Urothelium cell line (cell line): ENCODE measurements at regions not wholly inside any gene's neighbourhood (a gene's known extent, or its start where the extent isn't known, plus 50 kb on each side); places are given as distances from the start of the nearest gene placed in this dataset.
A peak's percentile ranks its signal among the peaks of the same experiment; 100 is the strongest.

Source experiments
- DNase-seq: peaks from one replicate; pipeline ENCODE4 v3.0.0; 2011; ENCODE audit warnings: low spot score, mixed read lengths
- FAIRE-seq: peaks from 2 replicates; lab custom pipeline; 2011; peaks lifted over from hg19 to GRCh38; lab: Jason Lieb, UNC

DNA sequence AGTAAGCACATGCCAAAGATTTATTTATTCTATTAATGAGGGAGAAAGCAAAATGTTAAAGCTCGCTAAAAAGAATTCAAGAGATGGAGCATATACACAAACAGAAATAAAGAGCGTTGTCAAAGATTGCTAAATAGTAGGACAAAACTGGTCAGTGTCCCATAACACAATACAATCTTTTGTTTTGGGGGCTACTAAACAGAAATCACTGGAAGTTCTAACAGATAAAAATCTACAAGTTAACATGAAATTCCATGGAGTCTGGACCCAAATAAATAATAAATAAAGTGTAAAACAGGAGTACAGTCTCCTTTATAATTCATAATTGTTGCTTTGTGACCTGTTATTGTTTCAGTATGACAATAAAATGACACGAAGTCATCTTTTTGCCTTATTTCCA lies 115.2 kb upstream of the CNTNAP4 start:
- FAIRE-seq: no peak
- DNase-seq: no peak

DNA sequence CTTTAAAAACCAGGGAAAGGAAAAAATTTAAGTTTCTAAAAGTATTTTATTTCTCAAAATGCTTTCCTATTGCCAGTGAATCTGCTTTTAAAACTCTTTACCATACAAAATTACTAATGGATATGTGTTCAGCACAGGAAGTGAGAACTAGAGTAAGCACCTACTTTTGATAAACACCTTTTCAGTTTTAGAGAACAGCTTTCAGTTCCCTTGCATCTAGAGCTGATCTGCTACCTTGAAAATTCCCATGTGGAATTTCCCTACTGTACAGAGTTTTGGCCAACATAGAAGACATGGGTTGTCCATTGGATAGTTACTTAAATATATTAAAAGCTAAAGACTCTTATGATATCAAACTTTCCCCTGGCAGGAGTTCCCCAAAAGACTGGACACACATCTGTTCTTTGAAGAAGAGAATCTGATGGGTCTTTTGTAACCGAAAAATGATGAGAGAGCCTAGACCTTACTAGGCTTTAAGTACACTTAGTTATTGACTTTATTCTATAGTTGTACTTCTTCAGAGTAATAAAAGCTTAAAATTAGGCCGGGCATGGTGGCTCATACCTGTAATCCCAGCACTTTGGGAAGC lies 112.1 kb upstream of the CNTNAP4 start:
- DNase-seq (no peak), FAIRE-seq (no peak)

DNA sequence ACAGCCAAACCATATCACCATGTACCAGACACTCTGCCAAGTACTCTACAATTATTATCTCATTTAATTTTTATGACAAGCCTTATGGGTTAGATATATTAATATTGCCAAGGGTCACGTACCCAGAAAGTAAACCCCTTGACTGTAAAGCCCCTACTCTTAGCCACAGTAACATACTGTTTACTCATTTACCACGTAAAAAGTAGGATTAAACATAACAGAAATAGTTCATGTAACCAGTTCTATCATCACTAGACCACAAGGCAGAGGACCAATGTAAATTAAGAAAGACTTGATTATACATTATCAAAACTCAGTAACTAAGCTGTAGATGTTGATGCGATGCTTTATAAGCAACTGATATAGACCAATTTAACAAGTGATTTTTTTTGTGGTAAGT lies 101.5 kb upstream of the CNTNAP4 start:
- no peak for DNase-seq
- no peak for FAIRE-seq

DNA sequence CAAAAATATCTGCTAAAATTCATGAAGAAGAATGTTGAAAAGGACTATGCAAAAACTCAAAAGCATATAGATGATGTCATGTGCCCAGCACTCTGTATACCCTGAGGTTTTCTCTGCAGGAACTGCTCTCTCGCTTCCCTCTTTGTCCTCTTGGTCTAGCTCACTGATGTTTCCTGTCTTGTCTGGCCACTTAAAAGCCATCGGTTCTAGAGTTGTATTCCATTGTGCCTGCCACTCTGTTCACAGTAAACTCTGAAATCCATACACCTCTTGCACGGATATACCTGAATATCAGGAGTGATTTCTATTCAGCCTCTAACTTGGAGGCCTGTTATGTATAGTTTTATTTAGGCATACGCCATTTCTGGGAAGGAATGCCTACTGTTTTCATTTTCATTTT lies 101.0 kb upstream of the CNTNAP4 start:
- FAIRE-seq (no peak), DNase-seq (peak; percentile 8)

DNA sequence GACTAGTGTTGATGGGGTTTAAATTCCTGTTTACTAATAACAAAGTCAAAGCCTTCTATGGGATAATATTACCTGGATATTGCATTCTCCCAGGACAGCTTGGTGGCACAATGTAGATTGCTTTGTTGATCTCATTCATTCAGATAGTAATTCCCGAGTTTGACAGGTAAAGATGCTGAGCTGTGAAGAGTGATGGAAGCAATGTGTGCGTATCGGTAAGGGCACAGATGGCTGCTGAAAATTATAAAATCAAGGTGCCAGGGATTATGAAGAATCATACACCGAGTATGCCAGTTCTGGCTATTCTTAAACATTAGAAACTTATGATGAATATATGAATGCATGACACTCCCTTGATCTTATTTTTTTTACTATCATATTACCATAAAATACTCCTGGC lies 100.6 kb upstream of the CNTNAP4 start:
- no peak for FAIRE-seq
- no peak for DNase-seq

DNA sequence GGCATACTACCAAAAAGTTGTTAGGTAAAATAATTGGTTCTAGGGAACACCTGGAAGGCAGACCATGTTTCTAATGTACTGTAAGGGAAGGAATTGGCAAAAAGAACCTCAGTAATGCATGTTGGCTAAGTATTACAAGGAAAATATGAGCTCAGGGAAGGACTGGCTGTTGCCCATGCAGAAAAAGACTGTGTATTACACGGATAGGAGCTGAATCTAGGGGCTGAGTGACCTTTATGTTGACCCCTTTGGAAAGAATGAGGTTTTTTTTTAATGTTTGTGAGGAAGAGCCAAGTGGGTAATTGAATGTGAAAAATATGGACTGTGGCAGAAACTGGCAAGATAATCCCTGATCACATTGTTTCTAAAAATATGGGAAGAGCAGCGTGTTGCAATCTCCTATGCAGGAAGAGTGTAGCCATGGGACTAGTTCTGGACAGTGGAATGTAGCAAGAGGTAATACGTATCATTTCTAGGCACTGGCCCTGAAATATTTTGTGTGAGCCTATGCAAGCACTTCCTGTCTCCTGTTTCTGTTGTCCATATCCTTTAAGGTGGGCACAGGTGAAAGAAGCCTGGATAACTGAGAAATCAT lies 95.1 kb upstream of the CNTNAP4 start:
- no peak for FAIRE-seq
- DNase-seq: no peak

DNA sequence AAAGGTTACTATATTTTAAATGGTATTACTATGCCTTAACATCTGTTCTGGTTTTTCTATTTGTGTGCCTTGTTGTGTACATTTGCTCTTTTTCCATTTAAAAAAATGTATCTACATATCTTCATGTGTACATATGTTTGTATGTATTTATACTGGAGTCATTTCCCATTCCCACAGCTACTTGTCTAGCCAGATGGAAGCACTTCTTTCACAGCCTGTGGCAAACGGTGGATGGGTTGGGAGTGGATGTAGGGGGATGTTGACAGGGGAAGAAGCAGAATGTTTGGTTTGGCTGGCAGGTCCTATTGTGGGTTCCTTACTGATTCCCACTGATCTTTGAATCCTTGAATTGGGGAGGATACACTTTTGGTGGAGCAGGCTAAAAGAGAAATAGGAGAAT lies 93.6 kb upstream of the CNTNAP4 start:
- FAIRE-seq: no peak

DNA sequence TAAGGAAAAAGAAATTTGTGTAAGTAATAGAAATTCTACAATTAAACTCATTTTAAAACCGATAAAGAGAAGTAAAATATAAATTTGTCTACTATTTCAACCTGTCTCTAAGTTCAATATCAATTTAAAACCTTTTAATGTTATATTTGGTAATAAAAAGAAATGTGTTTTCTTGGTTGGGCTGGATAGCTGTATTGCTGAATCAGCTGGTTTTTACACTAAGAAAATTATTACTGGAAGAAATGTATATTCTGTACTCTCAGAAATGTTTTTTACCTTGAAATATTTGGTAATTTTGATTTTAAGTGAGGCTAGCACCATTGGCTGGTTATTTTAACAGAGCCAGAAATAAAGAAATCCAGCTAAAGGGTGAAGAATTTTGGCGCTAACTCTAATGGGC lies 87.1 kb upstream of the CNTNAP4 start:
- DNase-seq (no peak), FAIRE-seq (no peak)

More for the DNA sequence above, 93.6 kb upstream of the CNTNAP4 start:
- DNase-seq: no peak

DNA sequence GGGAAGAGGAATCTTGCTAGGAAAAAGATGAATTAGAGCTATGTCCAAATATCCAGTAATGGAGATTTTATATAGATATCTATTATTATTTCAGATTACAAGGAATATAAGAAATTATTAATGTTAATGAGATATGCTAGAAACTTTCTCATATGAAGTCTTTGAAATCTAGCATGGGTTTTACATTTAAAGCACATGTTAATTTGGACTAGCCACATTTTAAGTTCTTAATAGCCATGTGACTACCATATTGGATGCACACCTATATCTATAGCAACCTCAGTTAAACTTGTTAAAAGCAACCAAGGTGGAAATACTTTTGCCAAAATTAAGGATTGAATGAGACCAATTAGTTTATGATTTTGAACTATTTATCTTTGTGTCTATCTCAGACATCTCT lies 86.7 kb upstream of the CNTNAP4 start:
- FAIRE-seq: no peak
- no peak for DNase-seq

DNA sequence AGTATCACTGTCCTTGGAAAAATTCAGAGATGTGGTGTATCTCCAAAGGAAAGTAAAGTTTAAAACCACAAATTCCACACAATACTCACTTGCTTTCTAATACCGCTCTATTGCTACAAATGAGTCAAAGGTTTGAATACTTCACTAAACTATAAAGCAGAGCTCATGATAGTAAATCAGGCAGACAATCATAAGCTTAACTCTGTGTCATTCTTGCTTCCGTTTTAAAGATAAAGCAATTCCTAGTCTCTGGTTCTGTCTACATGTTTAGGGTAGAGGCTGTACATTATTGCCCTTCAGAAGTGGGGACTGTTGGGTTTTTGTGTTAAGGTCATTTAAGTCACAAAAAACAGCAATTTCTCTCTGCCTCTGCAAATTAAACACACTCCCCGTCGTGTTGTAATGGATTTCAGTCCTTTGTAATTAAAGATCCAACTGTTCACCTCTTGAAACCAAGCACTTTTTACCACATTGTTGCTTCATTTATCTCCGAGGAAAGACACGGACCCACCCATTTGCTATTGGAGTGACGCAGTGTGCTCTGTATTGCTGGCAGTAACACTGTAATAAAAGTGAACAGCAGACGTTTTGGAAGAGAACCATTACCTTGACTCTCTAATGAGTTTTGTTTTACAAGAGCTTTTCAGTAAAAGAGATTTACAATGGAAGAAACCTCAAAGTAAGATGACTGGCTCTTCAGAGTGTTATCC lies 83.1 kb upstream of the CNTNAP4 start:
- no peak for DNase-seq

DNA sequence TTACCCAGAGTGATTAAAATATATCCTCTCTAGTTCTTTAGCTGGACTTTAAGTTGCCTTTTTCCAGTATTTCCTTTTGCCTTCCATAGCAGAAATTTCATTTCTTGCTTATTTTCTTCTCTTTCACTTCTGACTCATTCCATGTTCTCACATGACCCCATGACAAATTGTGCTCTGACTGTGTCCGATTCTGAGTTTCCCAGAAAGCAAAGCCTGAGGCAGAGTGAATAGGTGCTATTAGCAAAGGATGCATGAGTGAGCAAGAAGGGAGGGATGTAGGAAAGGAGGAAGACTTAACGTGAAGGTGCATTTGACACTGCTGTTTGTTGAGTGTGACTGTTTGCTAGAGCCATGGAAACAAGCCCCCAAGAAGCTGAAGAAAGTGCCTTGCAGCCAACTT lies 82.6 kb upstream of the CNTNAP4 start:
- DNase-seq (no peak), FAIRE-seq (no peak)

More for the DNA sequence above, 83.1 kb upstream of the CNTNAP4 start:
- no peak for FAIRE-seq

DNA sequence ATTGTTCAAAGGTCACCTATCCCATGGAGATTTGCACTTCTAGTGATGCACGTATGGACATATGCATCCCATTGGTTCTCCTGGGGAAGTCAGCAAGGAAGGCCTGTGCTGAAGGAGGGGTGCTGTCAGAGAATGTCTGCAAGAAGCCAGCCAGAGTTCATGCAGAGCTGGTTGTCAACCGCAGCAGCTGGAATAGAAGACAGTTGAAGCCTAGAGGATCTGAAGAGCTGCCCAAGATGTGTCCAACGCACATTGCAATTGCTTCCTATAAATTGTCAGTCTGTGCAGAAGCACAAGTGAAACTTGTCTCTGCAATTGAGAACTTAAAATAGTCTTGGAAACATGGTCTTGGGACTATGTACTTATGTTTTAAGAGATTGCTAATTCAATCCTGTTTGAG lies 82.1 kb upstream of the CNTNAP4 start:
- FAIRE-seq (no peak), DNase-seq (no peak)

DNA sequence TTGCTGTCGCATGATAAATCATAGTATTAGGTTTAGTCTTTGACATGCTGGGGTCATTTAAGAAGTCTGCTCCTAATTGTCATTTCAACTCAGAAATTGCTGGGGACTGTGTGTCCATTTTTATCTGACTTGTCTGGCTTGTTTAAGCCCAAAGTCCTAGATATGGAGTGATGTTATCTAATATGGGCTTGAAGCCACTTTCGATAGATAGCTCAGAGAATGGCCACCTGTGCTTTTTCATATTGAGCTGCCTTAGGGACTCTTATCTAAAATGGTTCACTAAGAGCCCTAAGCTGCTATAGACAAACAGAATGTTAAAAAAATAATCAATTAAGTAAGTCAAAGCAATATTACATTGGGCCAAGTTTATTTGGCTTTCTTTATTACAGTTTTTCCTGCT lies 81.6 kb upstream of the CNTNAP4 start:
- no peak for FAIRE-seq
- no peak for DNase-seq

DNA sequence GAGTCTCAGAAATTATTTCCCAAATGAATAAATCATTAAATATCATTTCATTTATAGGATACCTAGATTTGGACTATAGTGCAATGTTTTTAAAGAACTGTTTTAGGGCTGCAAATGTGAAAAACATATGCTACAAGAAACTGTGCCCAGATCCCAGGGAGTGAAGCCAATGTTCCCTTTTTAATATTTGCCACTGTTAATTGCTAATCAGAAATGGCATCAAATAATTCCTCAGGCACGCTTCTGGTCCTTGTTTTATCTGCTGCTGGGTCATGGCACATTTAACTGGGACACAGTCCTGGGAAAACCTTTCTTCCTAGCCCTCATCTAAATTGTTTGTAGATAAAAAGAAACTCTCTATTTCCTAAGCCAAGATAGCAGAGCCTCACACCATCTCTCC lies 79.3 kb upstream of the CNTNAP4 start:
- no peak for DNase-seq
- no peak for FAIRE-seq

DNA sequence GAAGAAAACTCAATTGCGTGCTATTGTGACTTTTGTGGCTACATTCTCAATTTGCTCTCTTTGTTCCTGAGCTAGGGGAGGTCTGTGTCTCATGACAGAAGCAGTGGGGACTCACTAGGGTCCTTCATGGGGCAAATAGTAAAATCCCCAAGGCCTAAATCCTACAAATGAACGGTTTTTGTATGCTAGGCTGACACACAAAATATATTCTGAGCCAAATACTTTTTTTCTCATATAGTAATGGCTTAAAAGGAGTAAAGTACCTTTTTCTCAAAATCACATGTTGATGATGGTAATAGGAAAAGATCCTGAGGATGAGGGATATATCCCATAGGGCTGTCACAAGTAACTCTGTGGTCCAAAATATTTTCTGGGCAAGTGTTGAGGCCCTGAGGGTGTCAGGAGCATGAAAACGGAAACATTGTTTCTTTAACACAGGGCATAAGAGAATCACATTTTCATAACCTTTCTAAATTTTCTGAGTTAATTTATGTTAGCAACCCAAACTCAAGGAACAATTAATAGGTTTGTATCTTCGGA lies 77.5 kb upstream of the CNTNAP4 start:
- FAIRE-seq: no peak
- DNase-seq: no peak

DNA sequence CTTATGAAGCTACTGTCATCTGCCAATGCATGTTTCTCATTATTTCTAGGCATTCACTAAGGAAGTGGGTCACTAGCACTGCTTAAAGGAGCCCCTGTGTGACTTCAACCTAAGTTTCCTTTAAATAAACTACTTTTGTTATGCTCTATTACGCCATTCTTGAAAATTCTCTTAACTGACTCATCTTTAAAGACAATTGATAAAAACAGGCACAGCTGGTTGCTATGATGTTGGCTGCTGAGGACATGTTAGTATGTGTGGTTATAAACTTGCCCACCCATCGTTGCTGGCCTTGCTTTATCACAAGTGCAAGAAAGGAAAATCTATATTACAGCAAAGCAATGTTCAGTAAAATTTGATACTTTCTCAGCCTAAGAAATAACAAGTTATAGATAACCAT lies 75.8 kb upstream of the CNTNAP4 start:
- no peak for FAIRE-seq
- DNase-seq: no peak

DNA sequence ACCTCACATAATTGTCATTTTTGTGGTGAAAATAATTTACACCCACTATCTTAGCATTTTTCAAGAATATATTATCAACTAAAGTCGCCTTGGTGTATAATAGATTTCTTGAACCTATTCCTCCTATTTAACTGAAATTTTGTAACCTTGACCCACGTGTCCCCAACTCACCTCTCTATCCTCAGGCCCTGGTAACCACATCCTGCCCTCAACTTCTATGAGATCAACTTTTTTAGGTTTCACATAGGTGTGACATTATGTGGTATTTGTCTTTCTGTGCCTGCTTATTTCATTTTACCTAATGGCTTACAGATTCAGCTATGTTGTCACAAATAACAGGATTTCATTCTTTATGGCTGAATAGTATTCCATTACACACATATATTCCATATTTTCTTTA lies 73.0 kb upstream of the CNTNAP4 start:
- no peak for FAIRE-seq
- DNase-seq: no peak

DNA sequence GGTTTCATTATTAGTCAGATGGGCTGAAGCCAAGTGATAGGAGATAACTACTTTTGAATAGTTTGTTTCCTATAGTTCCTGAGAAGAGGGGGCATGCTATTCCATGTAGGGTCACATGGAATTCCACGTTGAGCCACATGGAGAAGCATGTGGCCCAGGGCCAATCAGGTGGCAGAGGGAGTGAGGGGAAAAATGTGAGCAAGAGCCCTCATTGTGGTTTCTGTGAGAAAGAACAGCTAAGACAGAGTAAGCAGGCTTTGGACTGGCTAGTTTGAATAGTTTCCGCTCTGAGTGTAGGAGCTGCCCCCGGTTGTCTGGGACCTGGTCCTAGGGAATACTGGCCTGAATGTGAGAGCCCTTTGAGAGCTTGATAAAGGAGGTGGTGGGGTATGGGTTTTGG lies 69.9 kb upstream of the CNTNAP4 start:
- FAIRE-seq (no peak), DNase-seq (no peak)

DNA sequence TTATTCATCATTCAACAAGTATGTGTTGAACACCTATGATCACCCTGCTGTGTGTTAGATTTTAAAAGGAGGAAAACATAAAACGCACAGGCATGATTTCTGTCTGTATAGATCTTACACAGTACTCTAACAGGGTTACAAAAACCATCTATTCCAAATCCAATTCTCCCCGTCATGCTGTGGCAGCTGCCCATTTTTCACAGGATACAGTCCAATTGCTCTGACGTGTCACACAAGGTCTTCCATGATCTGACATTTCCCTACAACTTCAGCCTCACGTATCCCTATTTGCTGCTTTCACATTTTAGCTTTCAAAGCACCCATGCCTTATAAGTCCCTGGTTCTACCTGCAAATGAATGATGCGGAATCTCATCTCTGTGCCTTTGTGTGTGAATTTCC lies 67.0 kb upstream of the CNTNAP4 start:
- no peak for DNase-seq
- no peak for FAIRE-seq

DNA sequence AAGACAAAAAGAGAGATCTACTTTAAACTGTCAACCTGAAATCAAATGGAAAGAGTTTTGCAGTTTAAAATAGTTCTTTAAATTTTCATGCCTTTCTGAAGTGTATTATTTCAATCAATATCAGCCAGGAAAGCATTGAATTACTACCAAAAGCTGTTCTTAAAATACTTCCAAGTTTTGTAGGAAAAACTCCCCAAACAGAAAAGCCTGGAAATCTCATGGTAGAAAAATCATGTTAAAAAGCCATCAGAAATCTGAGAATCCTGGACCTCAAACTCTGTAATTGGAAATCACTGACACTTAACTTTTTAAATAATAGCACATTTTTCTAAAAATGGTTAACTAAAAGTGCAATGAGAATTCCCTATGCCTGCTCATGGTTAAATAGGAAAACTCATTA lies 63.3 kb upstream of the CNTNAP4 start:
- FAIRE-seq (no peak), DNase-seq (no peak)

DNA sequence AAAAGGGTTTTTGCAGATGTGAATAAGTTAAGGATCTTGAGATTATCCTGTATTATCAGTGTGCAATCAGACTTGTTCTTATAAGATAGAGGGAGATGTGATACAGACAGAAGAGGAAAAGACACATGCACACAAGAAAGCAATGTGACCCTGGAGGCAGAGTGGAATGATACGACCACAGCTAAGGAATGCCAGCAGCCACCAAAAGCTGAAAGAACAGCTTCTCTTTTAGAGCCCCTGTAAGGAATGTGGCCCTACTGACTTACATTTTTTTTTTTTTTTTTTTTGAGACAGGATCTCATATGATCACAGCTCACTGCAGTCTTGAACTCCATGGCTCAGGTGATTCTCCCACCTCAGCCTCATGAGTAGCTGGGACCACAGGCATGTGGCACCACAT lies 62.3 kb upstream of the CNTNAP4 start:
- no peak for FAIRE-seq
- no peak for DNase-seq

DNA sequence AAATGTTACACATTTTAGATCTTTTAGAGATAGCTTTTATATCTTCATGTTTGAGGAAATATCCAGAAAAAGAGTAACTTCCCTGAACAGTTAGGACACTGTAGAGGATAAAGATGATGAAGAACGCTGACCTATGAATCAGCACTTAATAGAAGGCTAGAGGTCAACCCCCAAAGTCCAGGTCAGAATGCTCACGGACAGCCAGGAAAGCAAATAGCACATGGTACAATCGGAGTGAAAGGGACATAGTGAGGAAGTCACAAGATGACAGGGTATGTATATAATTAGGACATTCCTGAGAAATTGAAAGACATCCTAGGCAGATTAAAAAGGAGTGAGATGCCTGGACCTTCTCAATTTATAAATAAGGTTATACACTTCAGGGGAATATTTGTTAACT lies 55.1 kb upstream of the CNTNAP4 start:
- DNase-seq: no peak
- no peak for FAIRE-seq
